ENCODE measurements at regions not wholly inside any gene's neighbourhood (a gene's known extent, or its start where the extent isn't known, plus 50 kb on each side); places are given as distances from the start of the nearest gene placed in this dataset.

- no peak for DNase-seq (ENCODE audit: low spot score)
These were observed 1844.6 kb upstream of the TENM3 start for GRCh38 chr4:180398564-180398963.

GRCh38 chr4:180407275-180407885 lies 1835.8 kb upstream of the TENM3 start:
- DNase-seq (ENCODE audit: low spot score) = no peak

GRCh38 chr4:180418819-180419531 lies 1824.2 kb upstream of the TENM3 start:
- DNase-seq (ENCODE audit: low spot score) = no peak

GRCh38 chr4:180422989-180423711 lies 1820.1 kb upstream of the TENM3 start:
- DNase-seq (ENCODE audit: low spot score) = no peak

- DNase-seq (ENCODE audit: low spot score) = no peak
These were observed 1819.5 kb upstream of the TENM3 start for GRCh38 chr4:180423712-180424057.

- no peak for DNase-seq (ENCODE audit: low spot score)
These were observed 1816.3 kb upstream of the TENM3 start for GRCh38 chr4:180426938-180427337.

GRCh38 chr4:180430283-180430682 lies 1812.9 kb upstream of the TENM3 start:
- no peak for DNase-seq (ENCODE audit: low spot score)

GRCh38 chr4:180434131-180434895 lies 1808.9 kb upstream of the TENM3 start:
- DNase-seq (ENCODE audit: low spot score) = no peak

- DNase-seq (ENCODE audit: low spot score) = no peak
These were observed 1806.8 kb upstream of the TENM3 start for GRCh38 chr4:180436361-180436760.

- no peak for DNase-seq (ENCODE audit: low spot score)
These were observed 1805.6 kb upstream of the TENM3 start for GRCh38 chr4:180437601-180438000.

GRCh38 chr4:180448306-180448705 lies 1794.9 kb upstream of the TENM3 start:
- no peak for DNase-seq (ENCODE audit: low spot score)

- no peak for DNase-seq (ENCODE audit: low spot score)
These were observed 1793.7 kb upstream of the TENM3 start for GRCh38 chr4:180449395-180449956.

GRCh38 chr4:180455226-180455625 lies 1788.0 kb upstream of the TENM3 start:
- DNase-seq (ENCODE audit: low spot score) = no peak

- no peak for DNase-seq (ENCODE audit: low spot score)
These were observed 1786.3 kb upstream of the TENM3 start for GRCh38 chr4:180456928-180457327.

- no peak for DNase-seq (ENCODE audit: low spot score)
These were observed 1781.1 kb upstream of the TENM3 start for GRCh38 chr4:180462116-180462515.

- DNase-seq (ENCODE audit: low spot score) = no peak
These were observed 1777.8 kb upstream of the TENM3 start for GRCh38 chr4:180465364-180465763.

GRCh38 chr4:180483036-180483435 lies 1760.2 kb upstream of the TENM3 start:
- DNase-seq (ENCODE audit: low spot score) = no peak

GRCh38 chr4:180485407-180485806 lies 1757.8 kb upstream of the TENM3 start:
- no peak for DNase-seq (ENCODE audit: low spot score)

- DNase-seq (ENCODE audit: low spot score) = no peak
These were observed 1756.9 kb upstream of the TENM3 start for GRCh38 chr4:180486342-180486741.

- DNase-seq (ENCODE audit: low spot score) = no peak
These were observed 1753.4 kb upstream of the TENM3 start for GRCh38 chr4:180489787-180490186.

- no peak for DNase-seq (ENCODE audit: low spot score)
These were observed 1752.0 kb upstream of the TENM3 start for GRCh38 chr4:180491210-180491609.

- DNase-seq (ENCODE audit: low spot score) = no peak
These were observed 1749.9 kb upstream of the TENM3 start for GRCh38 chr4:180493299-180493698.

All from left forelimb (tissue), 1 donor.